DMS79 treated with DMSO at 0.1 percent for 48 hours (cell line): ENCODE measurements at regions not wholly inside any gene's neighbourhood (a gene's known extent, or its start where the extent isn't known, plus 50 kb on each side); places are given as distances from the start of the nearest gene placed in this dataset.

Source experiments
- DNase-seq: peaks from one replicate; lab custom pipeline; 2025; lab: John Stamatoyannopoulos, UW

DNA sequence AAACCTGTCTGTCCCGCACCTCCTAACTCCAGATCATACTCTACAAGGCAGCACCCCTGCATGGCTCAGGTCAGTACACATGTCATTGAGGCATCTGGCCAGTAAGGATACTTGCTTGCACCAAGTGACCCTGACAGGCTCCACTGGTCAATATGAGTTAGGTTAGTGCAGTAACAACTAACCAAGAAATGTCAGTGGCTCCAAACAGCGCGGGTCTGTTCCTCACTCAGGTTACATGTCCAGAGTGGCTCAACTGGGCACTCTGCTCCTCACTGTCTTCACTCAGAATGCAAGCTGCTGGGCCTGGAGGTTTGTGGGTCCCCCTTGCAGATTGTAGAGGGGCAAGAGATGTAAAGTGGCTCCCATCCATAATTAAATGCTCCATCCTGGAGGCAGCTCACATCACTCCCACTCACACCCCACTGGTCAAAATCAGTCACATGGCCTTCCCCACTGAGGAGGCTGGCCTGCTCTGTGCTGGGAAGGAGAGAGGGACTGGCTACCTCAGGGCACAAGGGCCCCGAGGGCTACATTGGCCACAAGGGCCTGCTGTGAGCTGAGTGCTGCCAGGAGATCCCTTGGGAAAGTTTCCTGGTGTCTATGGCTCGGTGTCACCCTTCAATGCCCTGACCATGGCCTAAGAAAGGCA, 109.1 kb upstream of the GDF10 start:
- DNase-seq, result no peak

DNA sequence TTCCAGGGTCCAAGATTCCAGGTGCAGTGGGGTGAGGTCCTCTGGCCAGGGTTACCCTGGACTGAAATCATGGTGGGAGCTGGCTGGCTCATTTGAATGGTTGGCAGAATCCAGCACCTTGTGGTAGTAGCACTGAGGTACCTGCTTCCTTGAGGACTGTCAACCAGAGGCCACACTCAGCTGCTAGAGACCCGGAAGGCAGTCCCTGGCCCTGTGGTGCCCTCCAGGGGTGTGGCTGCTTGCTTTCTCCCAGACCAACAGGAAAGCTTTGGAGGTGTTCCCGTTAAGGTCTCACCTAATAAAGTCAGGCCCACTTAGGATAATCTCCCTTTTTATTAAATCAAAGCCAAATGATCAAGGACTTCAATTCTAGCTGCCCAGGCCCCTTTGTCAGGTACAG, 107.7 kb upstream of the GDF10 start:
- DNase-seq, result no peak

GRCh38 chr10:47193666-47194065, 106.3 kb upstream of the GDF10 start:
- DNase-seq, result no peak

GRCh38 chr10:47195274-47195885, 104.6 kb upstream of the GDF10 start:
- DNase-seq, result no peak

GRCh38 chr10:47196691-47197090, 103.3 kb upstream of the GDF10 start:
- no peak for DNase-seq

GRCh38 chr10:47198221-47198620, 101.8 kb upstream of the GDF10 start:
- DNase-seq, result no peak

DNA sequence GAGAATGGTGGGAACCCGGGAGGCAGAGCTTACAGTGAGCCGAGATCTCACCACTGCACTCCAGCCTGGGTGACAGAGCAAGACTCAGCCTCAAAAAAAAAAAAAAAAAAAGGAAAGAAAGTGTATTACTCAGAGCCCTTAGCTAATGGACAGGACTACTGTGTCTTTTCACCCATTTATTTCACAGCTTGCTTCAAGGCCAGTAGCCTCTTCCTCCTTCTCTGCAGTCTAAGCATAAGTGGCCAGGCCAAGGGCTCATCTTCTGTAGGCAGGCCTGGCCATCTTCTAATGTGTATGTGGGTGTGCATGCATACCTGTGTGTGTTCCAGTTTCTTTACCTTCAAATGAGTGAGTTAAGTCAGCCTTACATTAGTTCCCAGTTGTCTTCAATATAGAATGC, 94.8 kb upstream of the GDF10 start:
- DNase-seq, result no peak

DNA sequence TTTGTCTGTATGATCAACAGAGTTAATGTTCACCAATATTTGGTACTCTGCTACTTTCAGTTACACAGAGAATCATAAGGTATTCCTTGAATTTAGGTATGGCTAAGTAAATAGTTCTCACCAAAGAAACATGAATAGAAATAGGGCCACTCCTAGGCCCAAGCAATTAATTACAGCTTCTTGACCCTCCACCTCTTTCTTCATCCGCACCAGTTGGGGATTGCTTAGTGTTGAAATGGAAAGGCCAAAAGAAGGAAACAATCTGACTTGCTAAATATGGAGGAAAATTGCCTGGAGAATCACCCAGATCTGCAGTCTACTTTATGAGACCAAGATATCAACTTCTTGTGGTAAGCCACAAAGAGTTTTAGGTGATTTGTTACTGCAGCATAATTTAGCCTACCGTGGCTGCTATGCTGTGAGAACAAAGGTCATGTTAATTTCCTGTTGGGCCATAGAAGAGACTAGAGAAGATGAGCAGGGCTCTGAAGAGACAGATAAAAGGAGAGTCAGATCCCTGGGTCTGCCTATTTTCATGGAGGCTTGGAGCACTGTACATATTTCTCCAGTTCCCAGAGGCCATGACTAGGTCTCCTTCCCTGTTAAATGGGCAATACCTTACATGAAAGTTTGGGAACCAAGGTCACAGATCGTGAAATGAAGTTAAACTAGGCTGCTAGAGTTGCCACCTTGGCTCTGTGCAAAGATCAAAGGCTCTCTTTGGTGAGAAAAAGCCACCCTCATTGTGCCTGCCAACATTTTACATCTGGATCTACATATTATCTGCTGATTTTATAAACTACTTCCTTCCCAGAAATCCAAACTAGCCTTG, 93.3 kb upstream of the GDF10 start:
- DNase-seq, result no peak

DNA sequence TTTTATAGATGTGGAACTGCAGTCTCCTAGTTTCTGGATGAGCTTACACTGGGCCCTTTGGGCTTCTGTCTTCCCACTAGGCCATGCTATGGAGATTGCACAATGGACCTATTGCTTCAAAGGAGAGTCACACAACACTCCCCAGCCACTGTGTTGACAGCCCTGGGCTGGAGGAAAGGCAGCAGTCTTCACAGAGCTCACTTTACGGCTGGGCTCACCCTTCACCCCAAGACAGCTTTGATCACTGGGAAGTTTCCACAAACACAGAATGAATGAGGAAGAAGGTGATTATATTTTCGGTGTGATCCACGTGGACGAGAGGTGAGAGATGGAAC, 92.7 kb upstream of the GDF10 start:
- no peak for DNase-seq

GRCh38 chr10:47207894-47208469, 92.0 kb upstream of the GDF10 start:
- DNase-seq, result no peak

- no peak for DNase-seq
Observed at GRCh38 chr10:47209466-47209865, 90.5 kb upstream of the GDF10 start.

GRCh38 chr10:47214520-47214919, 85.5 kb upstream of the GDF10 start:
- DNase-seq, result no peak

DNA sequence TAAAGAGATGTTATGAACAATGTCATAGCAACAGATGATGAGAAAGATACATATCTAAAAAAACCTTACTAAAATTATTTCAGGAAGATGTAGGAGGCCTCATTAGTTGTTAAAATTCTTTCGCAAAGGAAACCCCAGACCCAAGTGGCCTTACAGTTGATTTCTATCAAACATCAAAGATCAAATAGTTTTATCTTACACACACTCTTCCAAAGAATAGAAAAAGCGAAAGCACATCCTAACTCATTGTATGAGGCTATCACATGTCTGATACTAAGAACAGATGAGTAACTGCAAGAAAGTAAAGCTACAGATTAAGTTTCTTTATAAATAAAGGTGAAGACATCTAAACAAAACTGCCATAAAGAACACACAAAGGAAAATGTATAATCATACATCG, 82.9 kb upstream of the GDF10 start:
- DNase-seq, result no peak

- DNase-seq, result no peak
Observed at GRCh38 chr10:47218803-47219202, 81.2 kb upstream of the GDF10 start.

DNA sequence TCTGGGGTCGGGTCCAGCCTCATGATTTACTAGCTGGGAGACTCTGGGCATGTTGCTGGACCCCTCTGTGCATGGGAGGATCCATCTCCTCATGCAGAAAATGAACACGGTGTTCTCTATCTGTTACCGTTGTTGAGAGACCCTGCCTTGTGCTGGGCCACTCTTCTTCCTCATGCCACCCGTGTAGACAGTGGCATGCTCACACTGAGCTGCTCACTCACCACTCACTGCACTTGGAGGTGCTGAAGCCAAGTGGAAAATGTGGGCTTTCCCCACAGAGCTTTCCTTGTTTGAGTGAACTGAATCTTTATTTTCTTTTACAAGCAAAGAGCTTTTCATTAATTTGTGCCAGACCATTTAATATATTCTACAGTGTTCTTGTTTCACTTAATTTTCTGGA, 77.5 kb upstream of the GDF10 start:
- no peak for DNase-seq

DNA sequence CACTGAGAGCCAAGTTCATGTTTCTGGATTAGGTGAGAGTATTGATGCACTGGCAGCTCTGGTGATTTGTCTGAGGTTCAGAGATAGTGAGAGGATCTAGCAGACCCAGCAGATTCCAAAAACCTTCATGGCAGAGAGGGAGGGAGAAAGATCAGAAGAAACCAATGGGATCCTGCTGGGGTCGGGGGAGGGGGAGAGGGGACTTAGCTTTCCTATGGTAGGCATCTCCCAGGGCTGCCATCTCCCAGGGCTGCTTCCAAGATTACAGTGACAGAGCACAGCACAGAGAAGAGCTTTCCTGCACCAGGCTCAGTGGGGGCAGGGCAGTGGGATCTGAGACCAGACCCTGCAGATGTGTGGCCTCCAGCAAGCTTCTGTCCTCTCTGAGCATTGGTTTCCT, 76.8 kb upstream of the GDF10 start:
- no peak for DNase-seq

DNA sequence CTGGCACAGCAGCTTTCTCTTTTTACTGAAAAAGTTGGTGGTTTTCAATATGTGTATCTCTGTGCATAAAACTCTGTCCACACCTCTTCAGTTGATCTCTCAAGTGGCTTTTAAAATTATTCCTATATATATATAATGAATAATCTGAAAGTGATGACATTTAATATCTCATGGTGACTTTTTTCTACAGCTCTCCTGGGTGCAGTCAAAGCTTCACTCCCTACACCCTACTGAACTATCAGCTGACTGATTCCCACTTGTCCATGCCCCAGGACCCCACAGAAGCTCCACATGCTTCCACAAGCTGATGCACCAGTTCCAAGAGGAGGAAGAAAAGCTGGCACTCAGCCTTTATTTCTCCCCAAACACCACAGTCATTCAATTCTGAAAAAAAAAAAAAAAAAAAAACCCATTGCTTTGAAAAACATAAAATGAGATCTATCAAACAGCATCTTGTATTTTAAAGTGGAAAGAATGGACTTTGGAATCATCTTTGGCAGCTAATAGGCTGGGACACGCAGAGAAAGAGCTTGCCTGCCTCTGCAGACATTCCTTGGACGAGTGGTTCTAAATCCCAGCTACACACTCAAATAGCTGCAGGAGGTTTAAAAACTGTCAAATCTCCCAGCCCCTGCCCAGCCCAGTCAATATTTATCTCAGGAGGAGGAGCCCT, 75.3 kb upstream of the GDF10 start:
- no peak for DNase-seq

GRCh38 chr10:47225219-47225927, 74.6 kb upstream of the GDF10 start:
- no peak for DNase-seq

DNA sequence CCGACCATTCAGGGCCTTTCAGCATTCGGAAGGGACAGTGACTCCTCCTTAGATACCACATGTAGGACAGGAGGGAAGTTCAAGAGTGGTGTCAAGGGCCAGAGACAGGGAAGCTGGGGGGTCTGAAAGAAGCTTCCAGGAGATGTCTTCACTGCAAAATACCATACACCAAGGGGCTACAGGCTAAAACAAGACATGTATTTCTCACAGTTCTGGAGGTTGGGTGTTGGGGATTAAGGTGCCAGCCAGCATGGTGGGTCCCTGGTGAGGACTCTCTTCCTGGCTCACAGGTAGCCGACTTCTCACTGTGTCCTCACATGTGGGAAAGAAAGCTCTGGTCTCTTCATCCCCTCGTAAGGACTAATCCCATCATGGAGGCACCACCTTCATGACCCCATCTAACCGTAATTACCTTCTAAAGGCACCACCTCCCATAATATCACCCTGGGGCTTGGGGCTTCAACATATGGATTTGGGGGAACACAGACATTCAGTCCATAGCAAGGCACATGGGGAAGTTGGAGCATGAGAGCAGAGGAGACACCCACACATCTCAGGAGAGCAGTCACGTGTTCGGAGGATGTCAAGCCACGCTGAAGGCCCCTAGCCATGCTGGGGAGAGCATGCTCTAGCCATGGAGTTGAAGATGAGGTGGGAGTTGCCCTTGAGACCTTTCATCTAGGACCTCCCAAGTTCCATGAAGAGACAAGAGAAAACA, 73.9 kb upstream of the GDF10 start:
- DNase-seq, result no peak

GRCh38 chr10:47230482-47230881, 69.5 kb upstream of the GDF10 start:
- DNase-seq, result no peak

DNA sequence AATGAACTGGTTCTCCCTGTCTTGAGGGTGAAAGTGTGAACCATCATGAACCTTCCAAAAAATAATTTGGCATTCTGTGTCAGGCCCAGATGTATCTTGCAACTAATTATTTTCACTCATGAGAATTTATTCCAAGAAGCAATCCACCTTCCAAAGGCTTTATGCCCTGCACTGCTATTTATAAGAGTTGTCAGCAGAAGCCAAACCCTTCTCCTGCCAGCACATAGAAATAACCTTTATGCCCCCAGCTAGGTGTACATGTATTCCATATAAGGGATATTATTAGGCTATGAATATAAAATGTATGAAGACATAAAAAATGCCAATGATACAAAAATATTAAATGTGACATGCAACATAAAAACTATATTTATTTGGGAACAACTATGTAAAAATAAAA, 69.0 kb upstream of the GDF10 start:
- no peak for DNase-seq
